Subcutaneous abdominal adipose tissue (tissue), 5 donors: ENCODE measurements at regions not wholly inside any gene's neighbourhood (a gene's known extent, or its start where the extent isn't known, plus 50 kb on each side); places are given as distances from the start of the nearest gene placed in this dataset.

Experiments
- H3K27ac ChIP-seq: one replicate; pipeline ENCODE4 v1.7.0; 2013; ENCODE audit warnings: low read depth, mild to moderate bottlenecking, inconsistent platforms, low read length, moderate library complexity
- H3K27me3 ChIP-seq, 5 donors: one replicate each; pipeline ENCODE4 v1.7.0; 2013; ENCODE audit warnings: low read length in 5 of 5, inconsistent platforms in 1 of 5; ENCODE audit not compliant: control insufficient read depth in 5 of 5, insufficient read depth in 4 of 5
- H3K36me3 ChIP-seq, 5 donors: one replicate each; pipeline ENCODE4 v1.7.0; 2013; ENCODE audit warnings: low read length in 5 of 5; ENCODE audit not compliant: control insufficient read depth in 5 of 5, insufficient read depth in 5 of 5
- H3K4me1 ChIP-seq, 5 donors: one replicate each; pipeline ENCODE4 v1.7.0; 2013; ENCODE audit warnings: low read length in 5 of 5, mild to moderate bottlenecking in 3 of 5, moderate library complexity in 1 of 5; ENCODE audit not compliant: control insufficient read depth in 5 of 5, insufficient read depth in 5 of 5
- H3K4me3 ChIP-seq, 5 donors: one replicate each; pipeline ENCODE4 v1.7.0; 2013; ENCODE audit warnings: low read length in 5 of 5, low read depth in 1 of 5
- H3K9ac ChIP-seq, 5 donors: one replicate each; pipeline ENCODE4 v1.7.0; 2013; ENCODE audit warnings: low read length in 5 of 5, mild to moderate bottlenecking in 4 of 5, moderate library complexity in 3 of 5
- H3K9me3 ChIP-seq, 5 donors: one replicate each; pipeline ENCODE4 v1.7.0; 2013; ENCODE audit warnings: low read length in 5 of 5; ENCODE audit not compliant: control insufficient read depth in 5 of 5
- donor health status: healthy.
- donor health status: healthy.
- donor health status: healthy.
- donor health status: healthy.
- donor health status: healthy.

DNA sequence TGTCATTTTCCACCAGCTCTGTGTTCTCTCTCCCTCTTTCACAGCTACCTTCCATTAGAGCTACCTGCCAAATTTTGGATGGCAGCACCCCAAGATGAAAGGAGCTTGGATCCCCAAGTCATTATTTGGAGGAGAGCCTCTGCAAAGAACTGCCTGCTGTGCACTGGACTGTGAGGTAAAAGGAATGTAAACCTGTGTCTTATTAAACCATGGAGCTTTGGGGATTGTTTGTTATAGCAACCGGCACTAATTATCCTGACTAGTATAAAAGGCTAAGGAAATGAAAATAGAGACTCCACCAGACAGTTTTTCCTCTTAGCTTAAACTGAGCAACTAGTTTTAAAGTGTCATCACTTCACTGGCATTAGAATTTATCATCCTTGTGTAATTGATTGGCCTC, 191.6 kb upstream of the DTNBP1 start:
- Histone ChIP-seq H3K27ac (peak overlapping the region; percentile 52), H3K9ac (no peak overlapping the region), H3K4me1 (peaks cover 0 to 14% (median 7%) of the 10 kb centered on the region in 5 donors), H3K27me3 (no peaks in the 10 kb centered on the region), H3K36me3 (no peaks in the 10 kb centered on the region), H3K9me3 (peaks cover 0 to 11% (median 3%) of the 10 kb centered on the region in 5 donors), H3K4me3 (no peak overlapping the region)

DNA sequence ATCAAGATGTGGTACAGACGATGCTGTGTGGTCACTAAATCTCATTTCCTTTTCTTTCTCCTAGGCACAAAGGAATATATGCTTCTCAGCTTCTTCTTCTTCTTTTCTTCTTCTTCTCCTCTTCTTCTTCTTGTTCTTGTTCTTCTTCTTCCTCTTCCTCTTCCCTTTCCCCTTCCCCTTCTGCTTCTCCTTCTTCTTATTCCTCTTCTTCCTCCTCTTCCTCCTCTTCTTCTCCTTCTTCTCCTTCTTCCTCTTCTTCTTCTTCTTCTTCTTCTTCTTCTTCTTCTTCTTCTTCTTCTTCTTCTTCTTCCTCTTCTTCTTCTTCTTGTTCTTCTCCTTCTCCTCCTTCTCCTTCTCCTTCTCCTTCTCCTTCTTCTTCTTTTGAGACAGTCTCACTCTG, 190.4 kb upstream of the DTNBP1 start:
- H3K27me3 ChIP-seq, result no peaks in the 10 kb centered on the region
- H3K4me1 ChIP-seq, result peaks cover 0 to 14% (median 7%) of the 10 kb centered on the region in 5 donors
- H3K9ac ChIP-seq, result no peak overlapping the region
- H3K9me3 ChIP-seq, result peaks cover 0 to 11% (median 3%) of the 10 kb centered on the region in 5 donors
- no peaks in the 10 kb centered on the region for H3K36me3 ChIP-seq
- H3K4me3 ChIP-seq, result no peak overlapping the region
- no peak overlapping the region for H3K27ac ChIP-seq

DNA sequence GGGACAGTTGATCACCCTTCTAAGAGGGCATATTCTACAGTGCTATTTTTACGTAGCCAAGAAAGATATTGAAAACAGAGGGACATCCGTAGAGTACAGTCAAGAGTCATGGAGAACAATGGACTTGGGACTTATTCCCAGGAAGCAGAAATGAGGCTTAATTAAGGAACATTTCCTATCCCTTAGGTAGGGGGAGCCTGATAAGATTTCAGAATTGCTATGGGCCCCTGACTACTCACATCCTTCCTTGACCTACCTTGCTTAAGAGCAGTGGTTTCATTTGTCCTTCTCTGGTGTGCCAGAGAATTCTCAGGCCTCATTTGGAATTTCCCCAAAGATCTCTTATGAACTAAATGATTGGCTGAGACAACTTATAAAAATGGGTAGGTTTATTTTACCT, 189.5 kb upstream of the DTNBP1 start:
- no peak overlapping the region for H3K4me3 ChIP-seq
- no peak overlapping the region for H3K9ac ChIP-seq
- peaks cover 0 to 14% (median 7%) of the 10 kb centered on the region in 5 donors for H3K4me1 ChIP-seq
- peaks cover 0 to 11% (median 3%) of the 10 kb centered on the region in 5 donors for H3K9me3 ChIP-seq
- H3K27me3 ChIP-seq, result no peaks in the 10 kb centered on the region
- H3K36me3 ChIP-seq, result no peaks in the 10 kb centered on the region
- no peak overlapping the region for H3K27ac ChIP-seq

DNA sequence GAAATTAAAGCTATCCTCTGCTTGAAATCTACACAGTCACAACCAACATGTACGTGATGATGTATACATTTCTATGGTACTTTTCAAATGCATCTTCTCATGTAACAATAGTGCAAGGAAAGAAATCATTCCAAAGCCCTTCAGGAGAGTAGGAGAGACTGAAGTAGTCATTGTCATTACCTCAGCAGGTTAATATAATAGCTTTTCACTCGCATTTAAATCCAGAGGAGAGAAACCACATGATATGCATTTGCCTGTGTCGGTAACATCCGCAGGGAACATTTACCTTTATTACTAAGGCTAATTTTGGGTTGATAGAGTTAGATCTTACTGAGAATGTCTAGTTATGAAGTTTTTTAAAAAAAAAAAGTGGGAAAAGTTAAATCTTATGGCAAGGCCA, 186.6 kb upstream of the DTNBP1 start:
- Histone ChIP-seq H3K4me1 (peaks cover 0 to 2% (median 0%) of the 10 kb centered on the region in 5 donors), H3K4me3 (no peak overlapping the region), H3K27me3 (no peaks in the 10 kb centered on the region), H3K36me3 (no peaks in the 10 kb centered on the region), H3K9ac (no peak overlapping the region), H3K27ac (no peak overlapping the region), H3K9me3 (peaks cover 0 to 11% (median 3%) of the 10 kb centered on the region in 5 donors)

DNA sequence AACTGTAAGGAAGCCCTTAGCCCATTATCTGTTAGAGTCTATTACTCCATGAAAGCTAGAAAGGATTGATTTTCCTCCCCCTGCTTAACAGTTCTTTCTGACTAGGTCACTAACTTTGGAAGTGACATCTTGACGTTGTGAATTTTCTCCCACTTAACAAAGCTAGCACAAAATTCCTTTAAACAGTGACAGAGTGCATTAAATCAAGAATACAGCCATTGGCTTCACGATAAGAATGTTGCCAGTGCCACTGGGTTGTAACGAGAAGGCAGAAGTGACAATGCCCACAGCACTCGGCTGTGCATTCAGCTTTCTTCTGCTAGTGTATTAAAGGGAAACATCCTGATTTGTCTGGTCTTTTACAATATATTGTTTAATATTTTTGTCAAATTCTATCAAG, 182.7 kb upstream of the DTNBP1 start:
- H3K27ac ChIP-seq, result no peak overlapping the region
- no peaks in the 10 kb centered on the region for H3K36me3 ChIP-seq
- H3K4me1 ChIP-seq, result peaks cover 0 to 6% (median 0%) of the 10 kb centered on the region in 5 donors
- H3K4me3 ChIP-seq, result no peak overlapping the region
- no peaks in the 10 kb centered on the region for H3K27me3 ChIP-seq
- no peak overlapping the region for H3K9ac ChIP-seq
- no peaks in the 10 kb centered on the region for H3K9me3 ChIP-seq

DNA sequence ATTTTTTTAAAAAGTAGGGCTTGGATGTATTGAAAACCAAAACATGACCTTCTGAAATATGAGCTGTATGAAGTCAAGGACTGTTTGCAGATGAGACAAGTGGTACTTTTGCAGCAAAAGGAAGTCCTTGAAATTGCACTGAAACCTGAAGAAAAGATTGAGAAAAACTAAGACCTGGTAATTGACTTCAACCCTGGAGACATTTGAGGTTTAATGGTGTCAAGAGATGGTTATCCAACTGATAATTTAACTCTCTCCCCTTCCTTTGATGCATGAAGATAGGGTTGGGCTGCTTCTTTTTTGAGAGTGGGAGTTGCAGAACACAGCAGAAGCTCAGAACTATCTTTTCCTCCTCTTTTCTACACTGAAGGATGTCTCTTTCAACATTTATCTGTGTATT, 180.9 kb upstream of the DTNBP1 start:
- Histone ChIP-seq H3K4me3 (no peak overlapping the region), H3K9me3 (no peaks in the 10 kb centered on the region), H3K9ac (no peak overlapping the region), H3K27me3 (no peaks in the 10 kb centered on the region), H3K27ac (no peak overlapping the region), H3K36me3 (no peaks in the 10 kb centered on the region), H3K4me1 (peaks cover 0 to 6% (median 0%) of the 10 kb centered on the region in 5 donors)

DNA sequence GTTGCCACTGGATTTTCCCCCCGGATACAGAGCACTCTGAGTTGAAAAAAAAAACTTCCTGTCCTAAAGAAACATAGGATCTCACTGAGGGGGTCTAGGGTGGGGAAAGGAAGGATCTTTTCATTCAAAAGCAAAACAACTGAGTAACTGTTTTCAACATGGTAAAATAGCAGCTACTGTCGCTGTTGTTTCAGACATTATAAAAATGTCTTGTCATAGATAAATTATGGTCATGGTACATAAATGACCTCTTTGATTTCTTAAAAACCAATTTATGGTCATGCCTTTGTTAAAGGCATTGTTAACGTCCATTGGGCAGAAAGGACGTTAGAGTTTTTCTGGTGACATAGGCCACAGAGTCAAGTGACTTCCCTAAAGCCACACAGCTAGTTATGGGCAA, 180.4 kb upstream of the DTNBP1 start:
- Histone ChIP-seq H3K4me3 (no peak overlapping the region), H3K27me3 (no peaks in the 10 kb centered on the region), H3K9ac (no peak overlapping the region), H3K36me3 (no peaks in the 10 kb centered on the region), H3K27ac (peak overlapping the region; percentile 13), H3K9me3 (no peaks in the 10 kb centered on the region), H3K4me1 (peaks cover 0 to 6% (median 0%) of the 10 kb centered on the region in 5 donors)

DNA sequence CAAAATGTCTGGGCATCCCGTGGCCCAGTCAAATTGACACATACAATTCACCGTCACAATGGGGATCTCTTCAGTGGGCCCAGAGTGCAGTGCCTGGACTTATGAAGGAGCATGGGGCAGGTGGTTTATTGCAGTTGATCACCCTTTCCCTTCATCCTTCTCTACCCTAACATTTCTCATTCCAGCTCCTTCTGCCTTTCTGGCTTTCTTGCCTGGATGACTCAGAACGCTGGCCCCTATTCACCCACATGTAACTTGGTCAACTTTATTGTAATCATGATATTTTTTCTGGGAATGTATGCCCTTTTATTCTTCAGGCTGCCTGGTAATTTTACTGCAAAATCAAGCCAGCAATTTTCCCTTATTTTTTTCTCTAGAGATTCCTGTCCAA, 179.9 kb upstream of the DTNBP1 start:
- H3K9me3 ChIP-seq, result no peaks in the 10 kb centered on the region
- H3K36me3 ChIP-seq, result no peaks in the 10 kb centered on the region
- H3K9ac ChIP-seq, result no peak overlapping the region
- peak overlapping the region; percentile 51 for H3K27ac ChIP-seq
- peaks cover 0 to 6% (median 0%) of the 10 kb centered on the region in 5 donors for H3K4me1 ChIP-seq
- no peaks in the 10 kb centered on the region for H3K27me3 ChIP-seq
- peak overlapping the region in 1 of 5 donors; percentile 5 for H3K4me3 ChIP-seq

DNA sequence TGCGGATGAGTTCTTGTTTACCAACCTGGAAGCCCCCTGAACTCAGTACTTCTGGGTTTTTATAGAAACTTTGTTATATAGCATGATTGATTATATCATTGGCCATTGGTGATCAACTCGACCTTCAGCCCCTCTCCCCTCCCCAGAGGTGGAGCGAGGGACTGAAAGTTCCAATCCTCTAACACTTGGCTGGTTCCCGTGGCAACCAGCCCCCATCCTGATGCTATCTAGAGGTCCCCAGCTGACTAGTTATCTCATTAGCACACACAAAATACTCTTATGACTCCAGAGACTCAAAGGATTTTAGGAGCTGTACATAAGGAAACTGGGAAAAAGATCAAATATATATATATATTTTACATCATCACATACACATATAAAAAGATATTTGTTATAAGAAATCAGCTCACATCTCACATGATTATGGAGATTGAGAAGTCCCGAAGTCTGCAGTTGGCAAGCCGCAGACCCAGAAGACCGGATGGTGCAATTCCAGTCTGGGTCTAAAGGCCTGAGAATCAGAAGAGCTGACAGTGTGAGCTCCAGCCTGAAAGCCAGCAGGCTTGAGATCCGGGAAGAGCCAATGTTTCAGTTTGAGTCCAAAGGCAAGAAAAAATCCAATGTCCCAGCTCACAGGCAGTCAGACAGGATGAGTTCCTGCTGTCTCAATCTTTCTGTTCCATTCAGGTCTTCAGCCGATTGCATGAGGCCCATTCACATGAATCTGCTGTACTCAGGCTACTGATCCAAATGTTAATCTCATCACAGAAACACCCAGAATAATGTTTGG, 179.3 kb upstream of the DTNBP1 start:
- H3K9me3 ChIP-seq, result no peaks in the 10 kb centered on the region
- no peaks in the 10 kb centered on the region for H3K27me3 ChIP-seq
- peak overlapping the region; percentile 51 for H3K27ac ChIP-seq
- H3K9ac ChIP-seq, result no peak overlapping the region
- H3K36me3 ChIP-seq, result no peaks in the 10 kb centered on the region
- H3K4me1 ChIP-seq, result peaks cover 0 to 6% (median 0%) of the 10 kb centered on the region in 5 donors
- H3K4me3 ChIP-seq, result peak overlapping the region in 1 of 5 donors; percentile 5

DNA sequence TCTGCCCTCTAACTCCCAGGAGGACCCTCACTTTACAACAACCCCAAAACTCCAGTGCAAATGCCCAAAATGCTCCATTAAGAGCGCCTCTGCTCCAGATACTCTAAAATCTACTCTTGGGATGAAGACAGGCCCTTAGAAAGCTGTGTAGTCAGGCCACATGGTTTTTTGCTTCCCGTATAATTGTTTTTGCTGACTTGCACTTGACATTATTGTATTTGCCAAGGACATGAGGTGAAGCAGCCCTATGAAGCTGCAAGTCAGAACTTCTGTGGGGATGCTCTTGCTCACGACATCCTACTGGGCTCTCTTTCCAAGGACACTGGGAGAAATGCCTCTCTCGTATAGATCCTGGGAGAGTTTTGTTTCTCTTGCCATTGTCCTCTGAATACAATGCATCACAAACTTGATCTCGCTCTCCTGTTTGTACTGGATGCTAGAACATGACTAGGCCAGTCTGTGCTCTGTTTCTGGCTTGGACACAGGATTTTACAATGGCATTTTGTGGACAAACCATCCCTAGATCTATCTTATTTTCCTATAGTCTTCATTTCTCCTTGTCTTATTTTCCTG, 177.2 kb upstream of the DTNBP1 start:
- H3K9ac ChIP-seq, result no peak overlapping the region
- H3K27me3 ChIP-seq, result no peaks in the 10 kb centered on the region
- H3K4me1 ChIP-seq, result peaks cover 0 to 6% (median 0%) of the 10 kb centered on the region in 5 donors
- H3K9me3 ChIP-seq, result no peaks in the 10 kb centered on the region
- no peaks in the 10 kb centered on the region for H3K36me3 ChIP-seq
- H3K27ac ChIP-seq, result no peak overlapping the region
- H3K4me3 ChIP-seq, result no peak overlapping the region
